Activated CD4-positive, alpha-beta T cell treated with anti-CD3 and anti-CD28 coated beads, Interleukin-2, amount 10 ng/mL, durations not matched to agents 7 days and 5 days (primary cell): ENCODE measurements at regions not wholly inside any gene's neighbourhood (a gene's known extent, or its start where the extent isn't known, plus 50 kb on each side); places are given as distances from the start of the nearest gene placed in this dataset.

Experiments
- CTCF ChIA-PET: fragments of 350-600 bp; sonication (Branson Sonifier 250); formaldehyde crosslinking; loops from one replicate; lab custom pipeline; 2021; ENCODE audit warnings: antibody characterized with exemption; lab: Charles Lee
- POLR2A ChIA-PET: fragments of 350-600 bp; sonication (Branson Sonifier 250); formaldehyde crosslinking; loops from one replicate; lab custom pipeline; 2021; ENCODE audit warnings: antibody characterized with exemption; lab: Charles Lee
- DNase-seq: peaks from one replicate; pipeline ENCODE4 v3.0.0-alpha.2; 2020
- H3K27ac Mint-ChIP-seq: one replicate; pipeline ENCODE4 v1.8.0; 2021; ENCODE audit warnings: mild to moderate bottlenecking, moderate library complexity, mixed read lengths
- H3K27me3 Mint-ChIP-seq: one replicate; pipeline ENCODE4 v1.8.0; 2021; ENCODE audit warnings: mixed read lengths
- H3K36me3 Mint-ChIP-seq: one replicate; pipeline ENCODE4 v1.8.0; 2021; ENCODE audit warnings: low read depth, mixed read lengths
- H3K4me1 Mint-ChIP-seq: one replicate; pipeline ENCODE4 v1.8.0; 2021; ENCODE audit warnings: mixed read lengths
- H3K4me3 Mint-ChIP-seq: one replicate; pipeline ENCODE4 v1.8.0; 2021; ENCODE audit warnings: mild to moderate bottlenecking, moderate library complexity, mixed read lengths
- H3K9me3 Mint-ChIP-seq: one replicate; pipeline ENCODE4 v1.8.0; 2021; ENCODE audit warnings: mixed read lengths

DNA sequence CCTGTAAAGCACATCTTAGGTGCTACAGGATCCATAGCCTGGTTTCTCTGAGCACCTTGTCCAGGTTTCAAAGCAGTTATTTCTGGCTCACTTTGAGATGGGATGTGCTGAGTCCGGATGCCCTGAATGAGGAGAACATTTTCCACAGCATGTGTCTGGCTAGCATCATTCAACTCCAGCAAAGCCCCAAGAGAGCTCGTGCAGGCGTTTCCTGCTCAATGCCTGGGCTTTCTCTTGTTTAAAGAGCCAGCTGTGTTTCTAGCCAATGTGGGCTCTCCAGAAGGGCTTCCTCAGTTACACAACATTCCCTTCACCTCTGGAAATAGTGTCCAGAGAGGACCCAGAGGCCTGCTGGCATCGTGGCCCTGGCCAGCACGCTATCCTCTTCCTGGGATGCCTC is 411.7 kb downstream of the DMAC1 start:
- Mint-ChIP-seq H3K27me3 (peaks cover 1% of the 10 kb centered on the region), H3K27ac (no peak overlapping the region), H3K4me3 (no peak overlapping the region), H3K4me1 (no peaks in the 10 kb centered on the region), H3K36me3 (no peaks in the 10 kb centered on the region), H3K9me3 (no peaks in the 10 kb centered on the region)
- CTCF ChIA-PET, result no interaction called here
- POLR2A ChIA-PET, result no interaction called here
- no peak for DNase-seq

DNA sequence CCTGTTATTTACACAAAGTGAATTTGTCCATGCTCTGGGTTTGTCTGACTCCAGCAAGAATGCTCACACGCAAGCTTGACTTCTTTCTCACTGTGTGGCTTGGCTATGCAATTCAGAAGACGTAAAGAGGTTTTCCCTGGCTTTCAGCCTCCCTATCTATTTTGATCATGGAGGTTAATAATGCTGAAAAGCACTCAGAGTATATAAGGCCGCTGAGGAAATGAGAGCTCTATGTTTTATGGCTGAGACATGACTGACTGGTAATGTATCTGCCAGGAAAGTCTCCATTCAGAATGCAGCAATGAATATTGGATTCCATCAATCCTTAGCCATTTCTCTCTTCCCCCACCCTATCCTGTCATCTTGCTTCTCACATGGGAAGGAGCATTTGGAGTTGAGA is 417.3 kb downstream of the DMAC1 start:
- CTCF ChIA-PET, result no interaction called here
- Mint-ChIP-seq H3K36me3 (no peaks in the 10 kb centered on the region), H3K9me3 (no peaks in the 10 kb centered on the region), H3K4me1 (no peaks in the 10 kb centered on the region), H3K4me3 (no peak overlapping the region), H3K27me3 (peaks cover 1% of the 10 kb centered on the region), H3K27ac (no peak overlapping the region)
- DNase-seq, result no peak
- POLR2A ChIA-PET, result no interaction called here

DNA sequence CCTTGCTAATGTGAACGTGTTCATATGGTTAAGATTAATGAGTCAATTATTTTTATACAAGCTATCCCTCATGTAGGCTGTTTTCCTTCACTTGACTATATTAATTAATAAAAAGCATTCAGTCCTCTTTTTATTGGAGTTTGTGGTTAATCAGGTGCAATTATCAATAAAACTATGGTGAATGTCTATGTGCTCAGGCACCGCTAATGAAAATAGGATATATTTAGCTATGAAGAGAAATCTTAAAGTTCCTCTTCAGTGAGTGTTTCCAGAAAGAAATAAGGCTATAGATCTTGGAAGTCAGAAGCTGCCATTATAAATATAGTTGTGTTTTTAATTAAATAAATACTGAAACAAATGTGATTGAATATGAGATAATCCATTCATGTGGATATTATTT is 422.1 kb downstream of the DMAC1 start:
- ChIA-PET POLR2A (no interaction called here), CTCF (interaction anchor here (1.0 kb wide), 1 partner anchor 281 kb away, joined by 4 read pairs; no protein-coding TSS in a partner anchor)
- Mint-ChIP-seq H3K27me3 (peaks cover 6% of the 10 kb centered on the region), H3K4me3 (no peak overlapping the region), H3K4me1 (no peaks in the 10 kb centered on the region), H3K9me3 (no peaks in the 10 kb centered on the region), H3K36me3 (no peaks in the 10 kb centered on the region), H3K27ac (no peak overlapping the region)
- no peak for DNase-seq

GRCh38 chr9:7376833-7377232 is 422.7 kb downstream of the DMAC1 start:
- H3K36me3 Mint-ChIP-seq, result no peaks in the 10 kb centered on the region
- no peaks in the 10 kb centered on the region for H3K9me3 Mint-ChIP-seq
- DNase-seq, result no peak
- ChIA-PET CTCF (no interaction called here), POLR2A (no interaction called here)
- peaks cover 6% of the 10 kb centered on the region for H3K27me3 Mint-ChIP-seq
- H3K27ac Mint-ChIP-seq, result no peak overlapping the region
- H3K4me3 Mint-ChIP-seq, result no peak overlapping the region
- H3K4me1 Mint-ChIP-seq, result no peaks in the 10 kb centered on the region

DNA sequence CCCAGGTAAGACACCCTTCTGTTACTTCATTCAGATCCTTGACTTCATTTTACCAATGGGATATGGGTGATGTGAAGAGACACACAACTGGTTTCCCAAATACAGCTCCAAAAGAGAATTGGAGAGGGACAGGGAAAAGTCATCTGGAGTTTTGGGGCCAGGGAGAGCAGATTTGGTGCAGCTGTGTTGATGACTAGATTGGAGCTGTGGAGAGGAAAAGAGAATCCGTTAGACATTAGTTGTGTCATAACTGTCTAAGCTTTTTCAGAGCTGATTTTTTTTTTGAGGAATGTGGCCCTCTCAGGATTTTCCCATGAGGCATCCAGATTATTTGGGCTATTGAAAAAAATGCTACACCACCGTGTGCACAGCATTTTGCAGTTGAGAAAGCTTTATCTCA is 423.4 kb downstream of the DMAC1 start:
- peaks cover 6% of the 10 kb centered on the region for H3K27me3 Mint-ChIP-seq
- no peak overlapping the region for H3K27ac Mint-ChIP-seq
- H3K36me3 Mint-ChIP-seq, result no peaks in the 10 kb centered on the region
- DNase-seq, result no peak
- H3K9me3 Mint-ChIP-seq, result no peaks in the 10 kb centered on the region
- CTCF ChIA-PET, result no interaction called here
- POLR2A ChIA-PET, result no interaction called here
- H3K4me1 Mint-ChIP-seq, result no peaks in the 10 kb centered on the region
- no peak overlapping the region for H3K4me3 Mint-ChIP-seq

- H3K27me3 Mint-ChIP-seq, result peaks cover 6% of the 10 kb centered on the region
- CTCF ChIA-PET, result no interaction called here
These were observed 424.5 kb downstream of the DMAC1 start for GRCh38 chr9:7375013-7375511.

GRCh38 chr9:7370988-7371387 is 428.6 kb downstream of the DMAC1 start:
- no peak for DNase-seq
- Mint-ChIP-seq H3K9me3 (no peaks in the 10 kb centered on the region), H3K36me3 (no peaks in the 10 kb centered on the region), H3K4me3 (no peak overlapping the region), H3K27ac (no peak overlapping the region), H3K27me3 (peaks cover 11% of the 10 kb centered on the region), H3K4me1 (no peaks in the 10 kb centered on the region)
- POLR2A ChIA-PET, result no interaction called here
- CTCF ChIA-PET, result no interaction called here

More at GRCh38 chr9:7375013-7375511, 424.5 kb downstream of the DMAC1 start:
- H3K27ac Mint-ChIP-seq, result no peak overlapping the region
- no peak overlapping the region for H3K4me3 Mint-ChIP-seq
- H3K36me3 Mint-ChIP-seq, result no peaks in the 10 kb centered on the region
- no peak for DNase-seq
- no peaks in the 10 kb centered on the region for H3K4me1 Mint-ChIP-seq
- no peaks in the 10 kb centered on the region for H3K9me3 Mint-ChIP-seq
- POLR2A ChIA-PET, result no interaction called here

DNA sequence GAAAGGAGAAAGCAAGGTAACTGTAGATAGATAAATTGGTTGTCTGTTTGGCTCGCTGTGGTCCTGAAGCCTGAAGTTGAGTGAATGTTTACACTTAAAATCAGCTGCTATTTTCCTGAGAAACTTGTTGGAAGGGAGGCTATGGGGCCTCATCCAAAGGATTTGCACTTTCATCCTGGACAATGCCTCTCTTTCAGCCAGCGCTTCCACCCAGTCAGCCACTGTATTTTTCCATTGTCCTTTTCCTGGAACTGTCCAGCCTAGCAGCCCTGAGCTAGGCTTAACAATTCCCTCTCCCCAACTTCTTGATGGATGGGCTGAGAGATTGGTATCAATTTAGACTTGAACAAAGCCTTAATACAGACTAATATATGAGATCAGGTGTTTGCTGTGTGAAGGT is 429.2 kb downstream of the DMAC1 start:
- H3K9me3 Mint-ChIP-seq, result no peaks in the 10 kb centered on the region
- H3K4me3 Mint-ChIP-seq, result no peak overlapping the region
- no peak overlapping the region for H3K27ac Mint-ChIP-seq
- ChIA-PET CTCF (no interaction called here), POLR2A (no interaction called here)
- no peak for DNase-seq
- no peaks in the 10 kb centered on the region for H3K36me3 Mint-ChIP-seq
- H3K27me3 Mint-ChIP-seq, result peaks cover 11% of the 10 kb centered on the region
- no peaks in the 10 kb centered on the region for H3K4me1 Mint-ChIP-seq

GRCh38 chr9:7369384-7369821 is 430.2 kb downstream of the DMAC1 start:
- no peaks in the 10 kb centered on the region for H3K9me3 Mint-ChIP-seq
- H3K27ac Mint-ChIP-seq, result no peak overlapping the region
- ChIA-PET CTCF (no interaction called here), POLR2A (no interaction called here)
- H3K4me3 Mint-ChIP-seq, result no peak overlapping the region
- no peaks in the 10 kb centered on the region for H3K36me3 Mint-ChIP-seq
- no peaks in the 10 kb centered on the region for H3K4me1 Mint-ChIP-seq
- peaks cover 7% of the 10 kb centered on the region for H3K27me3 Mint-ChIP-seq
- DNase-seq, result no peak

DNA sequence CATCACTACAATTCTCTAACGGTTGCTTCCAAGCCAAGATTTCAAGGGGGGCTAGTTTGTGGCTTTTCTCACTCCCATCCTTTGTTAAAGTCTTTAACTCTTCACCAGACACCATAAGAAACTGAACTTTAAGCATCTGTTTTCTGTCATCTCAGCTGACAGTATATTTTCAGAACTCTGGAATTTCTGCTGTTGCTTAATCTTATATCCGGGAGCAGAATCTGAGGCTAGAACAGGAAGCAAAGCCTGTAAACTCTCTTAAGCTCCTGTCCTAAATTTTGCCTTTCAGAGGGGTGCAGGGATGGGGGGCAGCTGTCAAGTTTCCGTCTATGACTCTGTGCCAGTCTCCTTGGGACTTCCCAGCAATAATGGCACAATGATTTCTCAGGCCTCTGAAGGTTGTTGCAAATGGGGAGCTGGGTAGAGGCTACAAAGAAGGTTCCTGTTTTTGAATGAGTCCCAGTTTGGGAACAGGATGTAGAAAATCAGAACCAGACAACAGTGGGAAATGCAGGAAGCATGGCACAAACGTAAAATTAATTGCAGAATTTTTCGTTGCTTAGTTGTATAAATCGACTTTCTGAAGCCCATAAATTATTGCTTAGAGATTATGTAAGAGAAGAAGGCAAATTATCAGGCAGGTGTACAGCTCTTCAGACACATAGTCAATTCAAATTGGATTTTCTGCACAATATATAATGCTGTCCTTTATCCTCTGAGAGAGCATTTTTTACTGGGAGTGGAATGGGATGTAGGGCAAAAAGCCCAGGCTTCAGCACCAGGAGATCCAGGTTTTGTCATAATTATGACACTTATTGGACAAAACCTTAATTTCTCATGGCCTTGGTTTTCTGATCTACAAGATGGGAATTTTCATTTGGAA is 430.9 kb downstream of the DMAC1 start:
- Mint-ChIP-seq H3K27me3 (peaks cover 4% of the 10 kb centered on the region), H3K27ac (no peak overlapping the region), H3K36me3 (no peaks in the 10 kb centered on the region), H3K4me3 (no peak overlapping the region), H3K9me3 (no peaks in the 10 kb centered on the region), H3K4me1 (no peaks in the 10 kb centered on the region)
- POLR2A ChIA-PET, result no interaction called here
- CTCF ChIA-PET, result no interaction called here
- DNase-seq, result no peak

DNA sequence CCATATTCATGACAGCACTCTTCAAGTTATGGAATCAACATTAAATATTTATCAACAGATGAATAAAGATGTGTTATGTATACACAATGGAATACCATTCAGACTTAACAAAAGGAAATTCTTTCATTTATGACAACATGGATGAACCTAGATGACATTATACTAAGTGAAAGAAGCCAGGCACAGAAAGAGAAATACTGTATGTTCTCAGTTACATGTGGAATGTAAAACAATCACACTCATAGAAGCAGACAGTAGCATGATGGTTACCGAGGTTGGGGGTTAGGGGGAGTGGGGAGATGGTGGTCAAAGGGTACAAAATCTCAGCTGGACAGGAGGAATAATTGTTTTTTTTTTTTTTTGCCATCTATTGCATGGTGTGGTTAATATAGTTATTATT is 431.9 kb downstream of the DMAC1 start:
- H3K4me1 Mint-ChIP-seq, result no peaks in the 10 kb centered on the region
- ChIA-PET POLR2A (no interaction called here), CTCF (interaction anchor here (0.5 kb wide), 1 partner anchor 50 kb away, joined by 4 read pairs; no protein-coding TSS in a partner anchor)
- H3K4me3 Mint-ChIP-seq, result no peak overlapping the region
- H3K9me3 Mint-ChIP-seq, result no peaks in the 10 kb centered on the region
- no peak for DNase-seq
- peaks cover 4% of the 10 kb centered on the region for H3K27me3 Mint-ChIP-seq
- no peaks in the 10 kb centered on the region for H3K36me3 Mint-ChIP-seq
- no peak overlapping the region for H3K27ac Mint-ChIP-seq

DNA sequence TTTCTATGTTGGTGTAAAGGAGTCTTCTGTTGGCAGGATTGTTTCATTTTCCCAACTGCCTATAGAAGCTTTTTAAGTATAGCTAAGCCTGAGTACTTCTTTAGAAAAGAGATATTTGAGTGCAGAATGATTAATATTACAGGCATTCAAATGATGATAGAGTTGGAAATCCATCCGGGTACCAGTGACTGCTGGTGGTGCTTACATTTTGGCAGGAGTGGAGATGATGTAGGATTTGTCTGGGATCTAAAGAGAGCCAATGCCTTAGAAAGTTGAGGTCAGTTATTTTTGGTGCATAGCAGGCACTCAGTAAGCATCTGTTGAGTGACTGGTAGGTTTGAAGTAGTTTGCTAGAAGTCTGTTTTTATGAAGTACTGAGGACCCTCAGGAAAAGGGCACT is 433.5 kb downstream of the DMAC1 start:
- CTCF ChIA-PET, result no interaction called here

GRCh38 chr9:7363777-7364477 is 435.7 kb downstream of the DMAC1 start:
- H3K27ac Mint-ChIP-seq, result no peak overlapping the region
- no peak overlapping the region for H3K4me3 Mint-ChIP-seq
- POLR2A ChIA-PET, result no interaction called here
- no peaks in the 10 kb centered on the region for H3K9me3 Mint-ChIP-seq
- H3K36me3 Mint-ChIP-seq, result no peaks in the 10 kb centered on the region
- H3K4me1 Mint-ChIP-seq, result no peaks in the 10 kb centered on the region
- peaks cover 9% of the 10 kb centered on the region for H3K27me3 Mint-ChIP-seq
- no peak for DNase-seq
- CTCF ChIA-PET, result no interaction called here

More for the DNA sequence above, 433.5 kb downstream of the DMAC1 start:
- peaks cover 4% of the 10 kb centered on the region for H3K27me3 Mint-ChIP-seq
- no peaks in the 10 kb centered on the region for H3K36me3 Mint-ChIP-seq
- POLR2A ChIA-PET, result no interaction called here
- H3K27ac Mint-ChIP-seq, result no peak overlapping the region
- H3K4me3 Mint-ChIP-seq, result no peak overlapping the region
- no peaks in the 10 kb centered on the region for H3K4me1 Mint-ChIP-seq
- DNase-seq, result no peak
- H3K9me3 Mint-ChIP-seq, result no peaks in the 10 kb centered on the region
